GM18520 (cell line): ENCODE measurements at regions not wholly inside any gene's neighbourhood (a gene's known extent, or its start where the extent isn't known, plus 50 kb on each side); places are given as distances from the start of the nearest gene placed in this dataset.
"Not testable (repeated sequence)": the region's sequence is repeated elsewhere in the genome, so short reads cannot be mapped to it uniquely, and the experiment has no call there.

Experiments used
- ATAC-seq: cut with Tn5 transposase; IDR thresholded peaks from one replicate; pipeline ENCODE4 v1.9.1; 2021; ENCODE audit not compliant: unreplicated experiment

GRCh38 chr7:69295977-69296376, 302.3 kb upstream of the AUTS2 start:
- no peak for ATAC-seq

- no peak for ATAC-seq
Measured at GRCh38 chr7:69301253-69301652, 297.0 kb upstream of the AUTS2 start.

GRCh38 chr7:69309601-69310000, 288.7 kb upstream of the AUTS2 start:
- no peak for ATAC-seq

GRCh38 chr7:69311489-69311888, 286.8 kb upstream of the AUTS2 start:
- ATAC-seq = no peak

- not testable (repeated sequence) for ATAC-seq
Measured at GRCh38 chr7:69313852-69314251, 284.4 kb upstream of the AUTS2 start.

- no peak for ATAC-seq
Measured at GRCh38 chr7:69318794-69319193, 279.5 kb upstream of the AUTS2 start.

GRCh38 chr7:69328516-69328915, 269.8 kb upstream of the AUTS2 start:
- no peak for ATAC-seq

GRCh38 chr7:69334701-69335100, 263.6 kb upstream of the AUTS2 start:
- ATAC-seq = no peak

- no peak for ATAC-seq
Measured at GRCh38 chr7:69335331-69335730, 262.9 kb upstream of the AUTS2 start.

- no peak for ATAC-seq
Measured at GRCh38 chr7:69336976-69337375, 261.3 kb upstream of the AUTS2 start.

GRCh38 chr7:69338144-69338543, 260.1 kb upstream of the AUTS2 start:
- no peak for ATAC-seq

- no peak for ATAC-seq
Measured at GRCh38 chr7:69341288-69341687, 257.0 kb upstream of the AUTS2 start.

GRCh38 chr7:69342154-69342884, 256.0 kb upstream of the AUTS2 start:
- ATAC-seq = no peak

GRCh38 chr7:69349291-69349690, 249.0 kb upstream of the AUTS2 start:
- no peak for ATAC-seq

- no peak for ATAC-seq
Measured at GRCh38 chr7:69358163-69358821, 240.0 kb upstream of the AUTS2 start.

- no peak for ATAC-seq
Measured at GRCh38 chr7:69359003-69359700, 239.1 kb upstream of the AUTS2 start.

- ATAC-seq = no peak
Measured at GRCh38 chr7:69360913-69361312, 237.4 kb upstream of the AUTS2 start.

GRCh38 chr7:69363136-69363535, 235.1 kb upstream of the AUTS2 start:
- ATAC-seq = no peak

- ATAC-seq = no peak
Measured at GRCh38 chr7:69364813-69365643, 233.2 kb upstream of the AUTS2 start.

- ATAC-seq = no peak
Measured at GRCh38 chr7:69365651-69366192, 232.6 kb upstream of the AUTS2 start.

- no peak for ATAC-seq
Measured at GRCh38 chr7:69367780-69368179, 230.5 kb upstream of the AUTS2 start.
